ENCODE measurements at regions not wholly inside any gene's neighbourhood (a gene's known extent, or its start where the extent isn't known, plus 50 kb on each side); places are given as distances from the start of the nearest gene placed in this dataset.

- TF ChIP-seq PRDM15 (CRISPR knock-in tag; IDR thresholded peaks at IDR 0.05) (no peak), GABPB1 (CRISPR knock-in tag; IDR thresholded peaks at IDR 0.05) (no peak), TEAD4 (CRISPR knock-in tag; IDR thresholded peaks at IDR 0.05) (no peak), CREM (CRISPR knock-in tag; IDR thresholded peaks at IDR 0.05) (no peak), HMGA2 (CRISPR knock-in tag; IDR thresholded peaks at IDR 0.05) (no peak), TCF7 (CRISPR knock-in tag; IDR thresholded peaks at IDR 0.05; ENCODE audit: low read depth) (no peak), FOXP1 (CRISPR knock-in tag; IDR thresholded peaks at IDR 0.05; ENCODE audit: borderline replicate concordance) (no peak), TEAD1 (CRISPR knock-in tag; IDR thresholded peaks at IDR 0.05) (no peak)
- Mint-ChIP-seq H3K4me1 (peaks cover 68% of the 10 kb centered on the region), H3K27me3 (ENCODE audit: low read depth) (no peaks in the 10 kb centered on the region; the same call in 1 of the 2 replicates), H3K4me3 (peak overlapping the region; percentile 77), H3K36me3 (peaks cover 12% of the 10 kb centered on the region; the same call in 1 of the 2 replicates), H3K27ac (no peak overlapping the region; the same call in 1 of the 2 replicates), H3K9me3 (peaks cover 12% of the 10 kb centered on the region)
- DNase-seq (ENCODE audit: low spot score), result no peak
- no peak for ATAC-seq
- POLR2A ChIA-PET, result no interaction called here
- CTCF ChIA-PET, result no interaction called here
These were observed 203.6 kb upstream of the AGTR2 start for GRCh38 chrX:115966920-115967319.

GRCh38 chrX:115968436-115969252 lies 201.9 kb upstream of the AGTR2 start:
- Mint-ChIP-seq H3K4me3 (peak overlapping the region; percentile 77), H3K4me1 (peaks cover 58% of the 10 kb centered on the region), H3K9me3 (peaks cover 12% of the 10 kb centered on the region), H3K36me3 (peaks cover 12% of the 10 kb centered on the region; the same call in 1 of the 2 replicates), H3K27ac (peak overlapping the region; percentile 91), H3K27me3 (ENCODE audit: low read depth) (no peaks in the 10 kb centered on the region; the same call in 1 of the 2 replicates)
- POLR2A ChIA-PET, result interaction anchor here (0.6 kb wide), 1 partner anchor 437 kb away, joined by 3 read pairs; no protein-coding TSS in a partner anchor
- CTCF ChIA-PET, result interaction anchor here (1.3 kb wide), 1 partner anchor 16 kb away, joined by 3 read pairs; no protein-coding TSS in a partner anchor
- ATAC-seq (peak; percentile 96), DNase-seq (ENCODE audit: low spot score) (peak; percentile 77)
- TF ChIP-seq MAX (CRISPR knock-in tag; IDR thresholded peaks at IDR 0.05) (peak; percentile 29; the same call in 1 of the 2 replicates), ESRRA (CRISPR knock-in tag; IDR thresholded peaks at IDR 0.05; ENCODE audit: borderline replicate concordance) (peak; percentile 47; the same call in 1 of the 2 replicates), RELA (CRISPR knock-in tag; IDR thresholded peaks at IDR 0.05; ENCODE audit: borderline replicate concordance) (no peak), E2F4 (CRISPR knock-in tag; IDR thresholded peaks at IDR 0.05; ENCODE audit: borderline replicate concordance, low read depth) (no peak), ERG (CRISPR knock-in tag; IDR thresholded peaks at IDR 0.05) (no peak), ZNF121 (CRISPR knock-in tag; IDR thresholded peaks at IDR 0.05) (no peak), FOXP1 (CRISPR knock-in tag; IDR thresholded peaks at IDR 0.05; ENCODE audit: borderline replicate concordance) (no peak; the same call in 1 of the 2 replicates), ZNF232 (CRISPR knock-in tag; IDR thresholded peaks at IDR 0.05) (no peak), STAT6 (CRISPR knock-in tag; conservative IDR thresholded peaks at IDR 0.05; ENCODE audit: low read depth) (no peak), AFF4 (CRISPR knock-in tag; IDR thresholded peaks at IDR 0.05; ENCODE audit: borderline replicate concordance) (no peak), GRHL2 (CRISPR knock-in tag; IDR thresholded peaks at IDR 0.05; ENCODE audit: insufficient replicate concordance, severe bottlenecking) (no peak), ELF4 (CRISPR knock-in tag; IDR thresholded peaks at IDR 0.05; ENCODE audit: low read depth) (no peak), ATF3 (CRISPR knock-in tag; conservative IDR thresholded peaks at IDR 0.05) (no peak)

Measured in WTC11 (cell line).